GM23248 (cell line): ENCODE measurements at regions not wholly inside any gene's neighbourhood (a gene's known extent, or its start where the extent isn't known, plus 50 kb on each side); places are given as distances from the start of the nearest gene placed in this dataset.

Experiments used
- DNase-seq: peaks from one replicate; pipeline ENCODE4 v3.0.0-alpha.2; 2015
- H2AFZ ChIP-seq: fragments of 200-600 bp; sonication (generic); 2 replicates; pipeline ENCODE4 v1.6.1; 2016; ENCODE audit warnings: antibody characterized with exemption
- H3F3A ChIP-seq: fragments of 200-600 bp; sonication (generic); 2 replicates; pipeline ENCODE4 v1.6.1; 2016; ENCODE audit warnings: mild to moderate bottlenecking, antibody characterized with exemption, mixed run types; ENCODE audit not compliant: insufficient read depth
- H3K27ac ChIP-seq: fragments of 200-600 bp; sonication (generic); 2 replicates; pipeline ENCODE4 v1.5.1; 2016; ENCODE audit warnings: mild to moderate bottlenecking
- H3K27me3 ChIP-seq: fragments of 200-600 bp; sonication (generic); replicated peaks from 2 replicates; pipeline ENCODE4 v1.6.1; 2016; ENCODE audit warnings: mild to moderate bottlenecking; ENCODE audit not compliant: insufficient read depth
- H3K36me3 ChIP-seq: fragments of 200-600 bp; sonication (generic); 2 replicates; pipeline ENCODE4 v1.6.1; 2016; ENCODE audit warnings: low read depth, mild to moderate bottlenecking
- H3K4me1 ChIP-seq: fragments of 200-600 bp; sonication (generic); 2 replicates; pipeline ENCODE4 v1.6.1; 2016; ENCODE audit warnings: mild to moderate bottlenecking; ENCODE audit not compliant: insufficient read depth
- H3K4me2 ChIP-seq: fragments of 200-600 bp; sonication (generic); one replicate; pipeline ENCODE4 v1.6.1; 2016; ENCODE audit warnings: mild to moderate bottlenecking; ENCODE audit not compliant: unreplicated experiment
- H3K4me3 ChIP-seq: fragments of 200-600 bp; sonication (generic); 2 replicates; pipeline ENCODE4 v1.5.1; 2016; ENCODE audit warnings: mild to moderate bottlenecking
- H3K79me2 ChIP-seq: fragments of 200-600 bp; sonication (generic); 2 replicates; pipeline ENCODE4 v1.6.1; 2016; ENCODE audit warnings: mild to moderate bottlenecking; ENCODE audit not compliant: insufficient read depth
- H3K9ac ChIP-seq: fragments of 200-600 bp; sonication (generic); 2 replicates; pipeline ENCODE4 v1.6.1; 2016; ENCODE audit warnings: mild to moderate bottlenecking
- H3K9me2 ChIP-seq: fragments of 200-600 bp; sonication (generic); 2 replicates; pipeline ENCODE4 v1.6.1; 2016; ENCODE audit warnings: mixed run types, mild to moderate bottlenecking, moderate library complexity; ENCODE audit not compliant: insufficient read depth
- H3K9me3 ChIP-seq: fragments of 200-600 bp; sonication (generic); one replicate; pipeline ENCODE4 v1.6.1; 2017; ENCODE audit warnings: low read depth
- H4K20me1 ChIP-seq: fragments of 200-600 bp; sonication (generic); 2 replicates; pipeline ENCODE4 v1.6.0; 2016; ENCODE audit not compliant: insufficient read depth
- EZH2 ChIP-seq: fragments of 200-600 bp; sonication (generic); IDR thresholded peaks from 2 replicates; pipeline ENCODE4 v1.6.1; 2018; ENCODE audit warnings: antibody characterized with exemption, mild to moderate bottlenecking; ENCODE audit not compliant: insufficient read depth, poor library complexity, severe bottlenecking
- EZH2phosphoT487 ChIP-seq: fragments of 200-600 bp; sonication (generic); IDR thresholded peaks from 2 replicates; pipeline ENCODE4 v1.6.1; 2018; ENCODE audit warnings: antibody characterized with exemption, moderate library complexity, mild to moderate bottlenecking, low read depth; ENCODE audit not compliant: insufficient read depth
- WGBS, 2 experiments: methylation state at CpG; one replicate each; pipeline ENCODE4 v1.1.6; 2015 to 2017; ENCODE audit warnings: low lambda C conversion rate in 2 of 2, low coverage in 1 of 2; ENCODE audit errors: missing lambda C conversion rate in 2 of 2; 5-methylcytosine and 5-hydroxymethylcytosine counted together
- in situ Hi-C: fragments of 300-500 bp; cut with MboI; formaldehyde crosslinking; loops from 2 replicates; pipeline ENCODE4 v1.15.0; 2020

GRCh38 chr3:115357456-115357855, 210.4 kb upstream of the ZBTB20 start:
- Histone ChIP-seq H2AFZ (no peak overlapping the region), H3K9ac (no peak overlapping the region), H3K4me2 (no peak overlapping the region), H3K79me2 (no peaks in the 10 kb centered on the region), H3K36me3 (no peaks in the 10 kb centered on the region), H3K27me3 (no peaks in the 10 kb centered on the region), H3K9me2 (no peaks in the 10 kb centered on the region), H3F3A (no peaks in the 10 kb centered on the region), H3K27ac (no peak overlapping the region), H4K20me1 (no peaks in the 10 kb centered on the region), H3K4me3 (no peak overlapping the region), H3K4me1 (no peaks in the 10 kb centered on the region; the same call in 1 of the 2 replicates), H3K9me3 (no peaks in the 10 kb centered on the region)
- no peak for TF ChIP-seq EZH2phosphoT487
- in situ Hi-C loops = no loop called here
- 96 to 100% methylated on average over 2 of the region's 2 CpGs for WGBS, 2 experiments
- no peak for DNase-seq

- in situ Hi-C loops = no loop called here
- Histone ChIP-seq H4K20me1 (no peaks in the 10 kb centered on the region), H3K27ac (no peak overlapping the region), H3F3A (no peaks in the 10 kb centered on the region), H3K4me3 (peak overlapping the region; percentile 45), H3K9me2 (no peaks in the 10 kb centered on the region), H3K4me2 (peak overlapping the region; percentile 24), H3K4me1 (no peaks in the 10 kb centered on the region; the same call in 1 of the 2 replicates), H3K9me3 (no peaks in the 10 kb centered on the region), H3K27me3 (no peaks in the 10 kb centered on the region), H3K36me3 (no peaks in the 10 kb centered on the region), H3K9ac (no peak overlapping the region), H3K79me2 (no peaks in the 10 kb centered on the region), H2AFZ (peak overlapping the region; percentile 63)
- no peak for DNase-seq
- TF ChIP-seq EZH2 (no peak), EZH2phosphoT487 (no peak)
- WGBS, 2 experiments = 26 to 33% methylated on average over 2 of the region's 2 CpGs
Measured at GRCh38 chr3:115359536-115359935, 212.4 kb upstream of the ZBTB20 start.

GRCh38 chr3:115361806-115362205, 214.7 kb upstream of the ZBTB20 start:
- no peak for DNase-seq
- Histone ChIP-seq H3K9me2 (no peaks in the 10 kb centered on the region), H3K9ac (no peak overlapping the region), H3K4me3 (no peak overlapping the region), H2AFZ (no peak overlapping the region), H3K79me2 (no peaks in the 10 kb centered on the region), H3K4me2 (no peak overlapping the region), H4K20me1 (no peaks in the 10 kb centered on the region), H3K9me3 (no peaks in the 10 kb centered on the region), H3K27me3 (no peaks in the 10 kb centered on the region), H3K27ac (no peak overlapping the region), H3K36me3 (no peaks in the 10 kb centered on the region), H3F3A (no peaks in the 10 kb centered on the region), H3K4me1 (no peaks in the 10 kb centered on the region; the same call in 1 of the 2 replicates)
- in situ Hi-C loops = no loop called here
- TF ChIP-seq EZH2phosphoT487 (no peak), EZH2 (no peak)
- 35 to 43% methylated on average over 1 of the region's 1 CpG for WGBS, 2 experiments

- no peaks in the 10 kb centered on the region for H3F3A ChIP-seq
- H3K4me1 ChIP-seq = no peaks in the 10 kb centered on the region; the same call in 1 of the 2 replicates
- no peaks in the 10 kb centered on the region for H4K20me1 ChIP-seq
- no peaks in the 10 kb centered on the region for H3K27me3 ChIP-seq
- H3K4me3 ChIP-seq = no peak overlapping the region
- no peaks in the 10 kb centered on the region for H3K79me2 ChIP-seq
- H3K27ac ChIP-seq = no peak overlapping the region
- TF ChIP-seq EZH2 = no peak
- no peak for TF ChIP-seq EZH2phosphoT487
- H3K9ac ChIP-seq = no peak overlapping the region
- no peaks in the 10 kb centered on the region for H3K36me3 ChIP-seq
- 91 to 95% methylated on average over 1 of the region's 1 CpG for WGBS, 2 experiments
- no peak overlapping the region for H2AFZ ChIP-seq
- in situ Hi-C loops = no loop called here
- H3K9me2 ChIP-seq = no peaks in the 10 kb centered on the region
- no peak overlapping the region for H3K4me2 ChIP-seq
- DNase-seq = peak; percentile 15
- no peaks in the 10 kb centered on the region for H3K9me3 ChIP-seq
Measured at GRCh38 chr3:115363071-115363470, 216.0 kb upstream of the ZBTB20 start.

GRCh38 chr3:115369021-115369420, 221.9 kb upstream of the ZBTB20 start:
- Histone ChIP-seq H3F3A (no peaks in the 10 kb centered on the region), H3K4me3 (no peak overlapping the region), H3K27me3 (no peaks in the 10 kb centered on the region), H2AFZ (no peak overlapping the region), H3K9me2 (no peaks in the 10 kb centered on the region), H3K36me3 (no peaks in the 10 kb centered on the region), H3K9me3 (no peaks in the 10 kb centered on the region), H3K9ac (no peak overlapping the region), H4K20me1 (no peaks in the 10 kb centered on the region), H3K27ac (no peak overlapping the region), H3K4me2 (no peak overlapping the region), H3K4me1 (no peaks in the 10 kb centered on the region), H3K79me2 (no peaks in the 10 kb centered on the region)
- TF ChIP-seq EZH2phosphoT487 (no peak), EZH2 (no peak)
- 58 to 72% methylated on average over 1 of the region's 1 CpG for WGBS, 2 experiments
- no peak for DNase-seq
- in situ Hi-C loops = no loop called here
